ENCODE measurements at regions not wholly inside any gene's neighbourhood (a gene's known extent, or its start where the extent isn't known, plus 50 kb on each side); places are given as distances from the start of the nearest gene placed in this dataset.
"Not testable (repeated sequence)": the region's sequence is repeated elsewhere in the genome, so short reads cannot be mapped to it uniquely, and the experiment has no call there.

- DNase-seq (ENCODE audit: low read depth): no peak
- no peak overlapping the region for H3K4me3 ChIP-seq (ENCODE audit: low read length)
- TF ChIP-seq, protein P1, sequence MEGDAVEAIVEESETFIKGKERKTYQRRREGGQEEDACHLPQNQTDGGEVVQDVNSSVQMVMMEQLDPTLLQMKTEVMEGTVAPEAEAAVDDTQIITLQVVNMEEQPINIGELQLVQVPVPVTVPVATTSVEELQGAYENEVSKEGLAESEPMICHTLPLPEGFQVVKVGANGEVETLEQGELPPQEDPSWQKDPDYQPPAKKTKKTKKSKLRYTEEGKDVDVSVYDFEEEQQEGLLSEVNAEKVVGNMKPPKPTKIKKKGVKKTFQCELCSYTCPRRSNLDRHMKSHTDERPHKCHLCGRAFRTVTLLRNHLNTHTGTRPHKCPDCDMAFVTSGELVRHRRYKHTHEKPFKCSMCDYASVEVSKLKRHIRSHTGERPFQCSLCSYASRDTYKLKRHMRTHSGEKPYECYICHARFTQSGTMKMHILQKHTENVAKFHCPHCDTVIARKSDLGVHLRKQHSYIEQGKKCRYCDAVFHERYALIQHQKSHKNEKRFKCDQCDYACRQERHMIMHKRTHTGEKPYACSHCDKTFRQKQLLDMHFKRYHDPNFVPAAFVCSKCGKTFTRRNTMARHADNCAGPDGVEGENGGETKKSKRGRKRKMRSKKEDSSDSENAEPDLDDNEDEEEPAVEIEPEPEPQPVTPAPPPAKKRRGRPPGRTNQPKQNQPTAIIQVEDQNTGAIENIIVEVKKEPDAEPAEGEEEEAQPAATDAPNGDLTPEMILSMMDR (conservative IDR thresholded peaks at IDR 0.05; ENCODE audit: low read length): no peak
Observed at GRCh38 chrX:555725-556666, 74.6 kb upstream of the SHOX start.

DNA sequence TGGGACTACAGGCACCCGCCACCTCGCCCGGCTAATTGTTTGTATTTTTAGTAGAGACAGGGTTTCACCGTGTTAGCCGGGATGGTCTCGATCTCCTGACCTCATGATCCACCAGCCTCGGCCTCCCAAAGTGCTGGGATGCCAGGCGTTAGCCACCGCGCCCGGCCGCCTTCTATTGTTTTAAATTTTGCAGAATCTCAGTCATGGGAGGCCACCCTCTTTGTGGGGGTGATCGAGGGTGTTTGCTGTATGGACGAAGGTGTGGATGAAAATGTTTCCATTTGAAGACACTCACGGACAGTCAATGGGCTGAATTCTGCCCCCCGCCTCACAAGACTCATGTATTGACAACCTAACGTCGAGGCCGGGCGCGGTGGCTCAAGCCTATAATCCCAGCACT is 73.0 kb upstream of the SHOX start:
- not testable (repeated sequence) for H3K4me3 ChIP-seq (ENCODE audit: low read length); DNase-seq (ENCODE audit: low read depth)

DNA sequence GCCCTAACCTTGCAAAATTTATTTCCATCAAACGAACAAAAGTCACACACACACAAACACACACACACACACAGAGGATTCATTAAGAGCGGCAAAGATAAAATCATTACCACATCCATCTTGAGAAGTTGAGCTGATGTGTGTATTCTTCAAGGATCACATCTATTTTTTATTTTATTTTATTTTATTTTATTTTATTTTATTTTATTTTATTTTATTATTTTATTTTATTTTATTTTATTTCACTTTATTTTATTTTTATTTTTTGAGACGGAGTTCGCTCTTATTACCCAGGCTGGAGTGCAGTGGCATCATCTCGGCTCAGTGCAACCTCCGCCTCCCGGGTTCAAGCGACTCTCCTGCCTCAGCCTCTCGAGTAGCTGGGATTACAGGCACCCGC is 71.3 kb upstream of the SHOX start:
- DNase-seq (ENCODE audit: low read depth); H3K4me3 ChIP-seq (ENCODE audit: low read length): not testable (repeated sequence)

- no peak overlapping the region for H3K4me3 ChIP-seq (ENCODE audit: low read length)
- TF ChIP-seq, protein P1 (conservative IDR thresholded peaks at IDR 0.05; ENCODE audit: low read length): no peak
- DNase-seq (ENCODE audit: low read depth): peak; percentile 33
Observed at GRCh38 chrX:567891-568290, 62.7 kb upstream of the SHOX start.

DNA sequence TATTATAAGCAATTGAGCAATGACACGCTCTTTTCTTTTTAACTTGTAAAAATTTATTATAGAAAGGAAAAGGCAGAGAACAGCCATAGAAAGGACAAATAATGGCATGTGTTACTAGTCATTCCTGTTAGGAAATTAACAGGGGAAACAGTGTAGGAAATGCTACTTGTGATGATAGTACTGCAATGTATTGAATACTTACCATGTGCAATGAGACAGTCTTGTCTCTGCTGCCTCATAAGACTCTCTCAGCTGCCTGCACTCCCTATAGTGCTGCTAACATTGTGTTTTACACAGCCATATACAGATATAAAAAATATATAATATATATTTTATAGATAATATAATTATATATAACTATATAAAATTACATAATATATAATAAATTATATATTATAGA is 62.3 kb upstream of the SHOX start:
- DNase-seq (ENCODE audit: low read depth): no peak
- no peak overlapping the region for H3K4me3 ChIP-seq (ENCODE audit: low read length)
- TF ChIP-seq, protein P1 (conservative IDR thresholded peaks at IDR 0.05; ENCODE audit: low read length): no peak

DNA sequence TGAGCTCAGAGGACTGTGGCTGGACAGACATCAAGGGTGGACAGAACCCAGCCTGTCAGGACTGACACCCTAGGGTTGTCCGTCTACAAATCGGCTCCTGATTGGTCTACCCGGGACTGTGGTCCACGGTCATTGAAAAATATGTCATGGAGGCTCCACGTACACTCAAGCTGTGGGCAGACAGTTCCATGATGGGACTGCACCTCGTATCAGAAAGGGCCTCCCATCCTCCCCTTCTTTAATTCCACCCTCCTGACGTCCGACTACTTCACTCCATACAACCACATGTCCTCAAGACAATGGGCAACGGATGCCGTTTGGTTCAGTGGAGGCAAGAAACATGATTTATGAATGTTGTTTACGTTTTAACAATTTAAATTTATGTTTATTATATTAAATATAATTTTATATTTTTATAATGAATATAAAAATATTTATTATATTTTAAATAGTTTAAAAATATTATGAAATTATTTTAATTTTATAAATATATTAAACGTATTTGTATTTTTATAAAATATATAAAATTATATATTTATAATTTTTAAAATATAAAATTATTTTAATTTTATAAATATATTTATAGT is 58.0 kb upstream of the SHOX start:
- TF ChIP-seq, protein P1 (conservative IDR thresholded peaks at IDR 0.05; ENCODE audit: low read length): no peak
- no peak for DNase-seq (ENCODE audit: low read depth)
- H3K4me3 ChIP-seq (ENCODE audit: low read length): no peak overlapping the region

GRCh38 chrX:574251-574650 is 56.3 kb upstream of the SHOX start:
- H3K4me3 ChIP-seq (ENCODE audit: low read length): no peak overlapping the region
- TF ChIP-seq, protein P1 (conservative IDR thresholded peaks at IDR 0.05; ENCODE audit: low read length): no peak
- DNase-seq (ENCODE audit: low read depth): no peak

- DNase-seq (ENCODE audit: low read depth): no peak
- no peak overlapping the region for H3K4me3 ChIP-seq (ENCODE audit: low read length)
- TF ChIP-seq, protein P1 (conservative IDR thresholded peaks at IDR 0.05; ENCODE audit: low read length): no peak
Observed at GRCh38 chrX:574830-575229, 55.8 kb upstream of the SHOX start.

Data from AG10803 (cell line).